SK-N-SH (cell line): ENCODE measurements at regions not wholly inside any gene's neighbourhood (a gene's known extent, or its start where the extent isn't known, plus 50 kb on each side); places are given as distances from the start of the nearest gene placed in this dataset.

Experiments
- CTCF ChIA-PET: fragments of 300-600, 350-600 bp; formaldehyde crosslinking; extraction: SDS; loops from one replicate; lab custom pipeline; 2021; lab: Yijun Ruan, JAX
- POLR2A ChIA-PET: fragments of 350-600 bp; sonication (Branson Sonifier 250); formaldehyde crosslinking; extraction: SDS; loops from one replicate; lab custom pipeline; 2020; ENCODE audit warnings: antibody characterized with exemption, inconsistent platforms; lab: Yijun Ruan, JAX
- DNase-seq: peaks from one replicate; pipeline ENCODE4 v3.0.0; 2012
- H2AFZ ChIP-seq: fragments of 200-600 bp; sonication (generic); 2 replicates; pipeline ENCODE4 v1.8.1; 2016; ENCODE audit warnings: antibody characterized with exemption, mild to moderate bottlenecking, low read depth
- H3F3A ChIP-seq: fragments of 200-600 bp; sonication (generic); replicated peaks from 2 replicates; pipeline ENCODE3; 2016; ENCODE audit warnings: antibody characterized with exemption, mild to moderate bottlenecking; ENCODE audit not compliant: insufficient read depth
- H3K27ac ChIP-seq, 2 experiments: fragments of 200-500 bp in 1 of 2; fragments of 200-600 bp in 1 of 2; sonication (Bioruptor generic) in 1 of 2; sonication (generic), shearing (Covaris generic) in 1 of 2; 2 replicates each; pipeline versions ENCODE4 v1.5.1 to v1.6.1; 2014 to 2016; ENCODE audit warnings: low read depth in 2 of 2, inconsistent platforms in 1 of 2, low read length in 1 of 2, mild to moderate bottlenecking in 1 of 2, mixed read lengths in 1 of 2
- H3K27me3 ChIP-seq: fragments of 200-600 bp; sonication (generic), shearing (Covaris generic); 2 replicates; pipeline ENCODE4 v1.6.1; 2016; ENCODE audit warnings: mixed run types; ENCODE audit not compliant: insufficient read depth
- H3K36me3 ChIP-seq, 2 experiments: fragments of 200-500 bp in 1 of 2; fragments of 200-600 bp in 1 of 2; sonication (Bioruptor generic) in 1 of 2; sonication (generic) in 1 of 2; replicated peaks in 1 of 2; 2 replicates each; pipeline versions ENCODE3 to v1.5.1; 2014 to 2016; ENCODE audit warnings: low read length in 1 of 2, mild to moderate bottlenecking in 1 of 2; ENCODE audit not compliant: insufficient read depth in 2 of 2, control insufficient read depth in 1 of 2
- H3K4me1 ChIP-seq, 2 experiments: fragments of 200-500 bp in 1 of 2; fragments of 200-600 bp in 1 of 2; sonication (Bioruptor generic) in 1 of 2; sonication (generic), shearing (Covaris generic) in 1 of 2; 2 replicates each; pipeline versions ENCODE4 v1.5.1 to v1.6.1; 2014 to 2016; ENCODE audit warnings: low read depth in 1 of 2, low read length in 1 of 2, mixed run types in 1 of 2; ENCODE audit not compliant: insufficient read depth in 2 of 2, control insufficient read depth in 1 of 2
- H3K4me2 ChIP-seq: fragments of 200-600 bp; sonication (generic), shearing (Covaris generic); 2 replicates; pipeline ENCODE4 v1.6.1; 2017; ENCODE audit warnings: mixed run types
- H3K4me3 ChIP-seq, 2 experiments: fragments of 200-500 bp in 1 of 2; fragments of 200-600 bp in 1 of 2; sonication (Bioruptor generic) in 1 of 2; sonication (generic), shearing (Covaris generic) in 1 of 2; 2 replicates each; pipeline versions ENCODE4 v1.5.1 to v1.8.1; 2014 to 2016; ENCODE audit warnings: low read depth in 2 of 2, inconsistent platforms in 1 of 2, low read length in 1 of 2, mild to moderate bottlenecking in 1 of 2, mixed read lengths in 1 of 2, moderate library complexity in 1 of 2
- H3K79me2 ChIP-seq: fragments of 200-600 bp; sonication (generic); 2 replicates; pipeline ENCODE4 v1.8.1; 2017; ENCODE audit warnings: mild to moderate bottlenecking; ENCODE audit not compliant: insufficient read depth
- H3K9ac ChIP-seq: fragments of 200-600 bp; sonication (generic); 2 replicates; pipeline ENCODE4 v1.6.1; 2017; ENCODE audit warnings: mixed run types
- H3K9me2 ChIP-seq: fragments of 200-600 bp; sonication (generic); 2 replicates; pipeline ENCODE4 v1.6.1; 2017; ENCODE audit warnings: mixed run types
- H3K9me3 ChIP-seq: fragments of 200-600 bp; sonication (generic); 2 replicates; pipeline ENCODE4 v1.6.1; 2017; ENCODE audit warnings: mixed run types, mild to moderate bottlenecking, moderate library complexity
- H4K20me1 ChIP-seq: fragments of 200-600 bp; sonication (generic); 2 replicates; pipeline ENCODE4 v1.6.1; 2017; ENCODE audit warnings: mild to moderate bottlenecking, mixed run types; ENCODE audit not compliant: insufficient read depth
- CHD2 ChIP-seq: fragments of 150-350 bp; IDR thresholded peaks from 2 replicates; pipeline ENCODE4 v1.6.1; 2018; ENCODE audit warnings: low read length; ENCODE audit not compliant: partially characterized antibody
- CTCF ChIP-seq: fragments of 200-600 bp; sonication (generic); IDR thresholded peaks from 2 replicates; pipeline ENCODE4 v1.6.1; 2017; ENCODE audit warnings: antibody characterized with exemption, mild to moderate bottlenecking, moderate library complexity
- ELF1 ChIP-seq: IDR thresholded peaks from 2 replicates; pipeline ENCODE4 v1.4.0; 2012
- EP300 ChIP-seq, 2 experiments: IDR thresholded peaks; 2 replicates each; pipeline versions ENCODE4 v1.4.0 to v1.6.1; 2012; ENCODE audit warnings: borderline replicate concordance in 1 of 2, low read depth in 1 of 2, low read length in 1 of 2
- FOSL2 ChIP-seq: IDR thresholded peaks from 2 replicates; pipeline ENCODE4 v1.4.0; 2012; ENCODE audit warnings: low read depth, mild to moderate bottlenecking, moderate library complexity, borderline replicate concordance
- FOXJ3 ChIP-seq: sonication (generic); formaldehyde crosslinking; IDR thresholded peaks from 2 replicates; pipeline ENCODE4 v1.5.1; 2020; ENCODE audit warnings: mild to moderate bottlenecking, missing genetic modification reagents
- FOXM1 ChIP-seq: IDR thresholded peaks from 2 replicates; pipeline ENCODE4 v1.4.0; 2012; ENCODE audit warnings: low read depth, mild to moderate bottlenecking
- GATA2 ChIP-seq: sonication (generic); formaldehyde crosslinking; IDR thresholded peaks from 2 replicates; pipeline ENCODE4 v1.5.0; 2020; ENCODE audit warnings: mild to moderate bottlenecking, missing genetic modification reagents
- MXI1 ChIP-seq: IDR thresholded peaks from 2 replicates; pipeline ENCODE4 v1.6.1; 2012; ENCODE audit warnings: mild to moderate bottlenecking, low read depth, low read length, improper control_type of control experiment
- NFIC ChIP-seq: IDR thresholded peaks from 2 replicates; pipeline ENCODE4 v1.4.0; 2012; ENCODE audit warnings: borderline replicate concordance
- NRF1 ChIP-seq: IDR thresholded peaks from 2 replicates; pipeline ENCODE4 v1.6.1; 2012; ENCODE audit warnings: low read depth, mild to moderate bottlenecking, low read length
- POLR2AphosphoS5 ChIP-seq: IDR thresholded peaks from 2 replicates; pipeline ENCODE4 v1.6.1; 2012; ENCODE audit warnings: low read depth, low read length
- RCOR1 ChIP-seq: fragments of 150-350 bp; IDR thresholded peaks from 2 replicates; pipeline ENCODE4 v1.6.1; 2017; ENCODE audit warnings: antibody characterized with exemption, low read length
- RFX5 ChIP-seq: IDR thresholded peaks from 2 replicates; pipeline ENCODE4 v1.6.1; 2012; ENCODE audit warnings: mild to moderate bottlenecking, improper control_type of control experiment, low read length
- TAF1 ChIP-seq: IDR thresholded peaks from 2 replicates; pipeline ENCODE4 v1.6.1; 2012; ENCODE audit warnings: low read depth, mild to moderate bottlenecking, low read length, moderate library complexity, borderline replicate concordance
- TEAD4 ChIP-seq: IDR thresholded peaks from 2 replicates; pipeline ENCODE4 v1.4.0; 2012; ENCODE audit warnings: mild to moderate bottlenecking, borderline replicate concordance; ENCODE audit not compliant: insufficient read depth
- ZBTB33 ChIP-seq: IDR thresholded peaks from 2 replicates; pipeline ENCODE4 v1.4.0; 2012; ENCODE audit warnings: low read depth, borderline replicate concordance
- WGBS: methylation state at CpG from one replicate; pipeline ENCODE4 v1.1.6; 2017; ENCODE audit warnings: low lambda C conversion rate; 5-methylcytosine and 5-hydroxymethylcytosine counted together
- TF ChIP-seq, protein P1 (sequence below): IDR thresholded peaks from 2 replicates; pipeline ENCODE4 v1.4.0; 2012; ENCODE audit warnings: low read depth, borderline replicate concordance

DNA sequence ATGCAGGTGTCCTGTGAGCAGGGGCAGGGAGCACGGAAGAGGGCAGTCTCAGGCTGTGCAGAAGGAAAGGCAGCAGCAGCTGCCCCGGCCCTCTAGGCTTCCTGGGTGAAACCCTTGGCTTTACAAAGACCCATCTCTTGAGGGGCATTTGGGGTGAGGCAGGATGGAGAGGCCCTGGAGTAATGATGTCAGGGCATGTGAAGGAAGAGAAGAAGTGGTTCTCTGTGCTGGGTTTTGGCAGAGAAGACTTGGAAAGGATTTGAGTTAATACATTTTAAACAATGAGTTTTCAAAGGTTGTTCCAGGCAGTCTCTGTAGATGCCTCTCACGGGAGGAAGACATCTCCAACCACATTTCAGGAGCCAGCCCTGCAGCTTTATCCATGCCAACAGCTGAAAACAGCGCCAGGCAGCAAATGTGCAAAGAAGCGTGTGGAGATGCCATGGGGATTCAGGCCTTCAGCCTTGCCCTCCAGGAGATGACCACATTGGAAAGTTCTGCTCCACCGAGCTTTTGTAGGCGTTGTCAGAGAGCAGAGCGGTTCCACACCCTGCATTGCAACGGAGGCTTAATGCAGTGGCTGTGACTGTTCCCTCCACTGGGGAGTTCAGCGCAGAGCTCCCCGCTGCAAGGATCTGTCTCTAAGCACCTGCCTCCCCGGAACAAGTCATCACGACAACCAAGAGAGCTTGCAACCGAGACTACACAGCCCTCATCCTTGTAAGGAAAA lies 322.8 kb downstream of the UQCRFS1 start:
- H4K20me1 ChIP-seq: no peaks in the 10 kb centered on the region
- H3K4me1 ChIP-seq: no peaks in the 10 kb centered on the region
- ChIA-PET POLR2A (no interaction called here), CTCF (interaction anchor here (3.8 kb wide), 1 partner anchor 11 kb away, joined by 20 read pairs; no protein-coding TSS in a partner anchor)
- peaks cover 33% of the 10 kb centered on the region; the same call in 1 of the 2 replicates for H3K27me3 ChIP-seq
- no peaks in the 10 kb centered on the region for H3K36me3 ChIP-seq
- TF ChIP-seq GATA2 (CRISPR knock-in tag) (no peak), POLR2AphosphoS5 (no peak), FOXJ3 (CRISPR knock-in tag) (no peak), CTCF (no peak), MXI1 (no peak), CHD2 (no peak), TEAD4 (no peak), EP300 (IDR thresholded peaks at IDR 0.05; ENCODE audit: borderline replicate concordance in 1 of 2, low read depth in 1 of 2, low read length in 1 of 2) (no peak), FOSL2 (no peak), ELF1 (no peak), NRF1 (no peak), TAF1 (no peak)
- TF ChIP-seq, protein P1, sequence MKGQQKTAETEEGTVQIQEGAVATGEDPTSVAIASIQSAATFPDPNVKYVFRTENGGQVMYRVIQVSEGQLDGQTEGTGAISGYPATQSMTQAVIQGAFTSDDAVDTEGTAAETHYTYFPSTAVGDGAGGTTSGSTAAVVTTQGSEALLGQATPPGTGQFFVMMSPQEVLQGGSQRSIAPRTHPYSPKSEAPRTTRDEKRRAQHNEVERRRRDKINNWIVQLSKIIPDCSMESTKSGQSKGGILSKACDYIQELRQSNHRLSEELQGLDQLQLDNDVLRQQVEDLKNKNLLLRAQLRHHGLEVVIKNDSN: no peak
- H3K9me2 ChIP-seq: no peaks in the 10 kb centered on the region
- no peak overlapping the region for H3K4me2 ChIP-seq
- H3F3A ChIP-seq: no peaks in the 10 kb centered on the region
- no peak for DNase-seq
- H3K79me2 ChIP-seq: no peaks in the 10 kb centered on the region
- H3K9me3 ChIP-seq: no peaks in the 10 kb centered on the region
- no peak overlapping the region for H3K9ac ChIP-seq
- H2AFZ ChIP-seq: no peak overlapping the region
- H3K27ac ChIP-seq: no peak overlapping the region
- WGBS: 14% methylated on average over 14 of the region's 14 CpGs
- H3K4me3 ChIP-seq: no peak overlapping the region

- H3K9me3 ChIP-seq: no peaks in the 10 kb centered on the region
- no peak for DNase-seq
- H3K27me3 ChIP-seq: peaks cover 33% of the 10 kb centered on the region; the same call in 1 of the 2 replicates
- ChIA-PET CTCF (interaction anchor here (0.9 to 3.8 kb wide), 3 partner anchors 9 to 10 kb away, joined by 3 to 20 read pairs (median 3); no protein-coding TSS in a partner anchor), POLR2A (no interaction called here)
- no peaks in the 10 kb centered on the region for H3K79me2 ChIP-seq
- H4K20me1 ChIP-seq: no peaks in the 10 kb centered on the region
- H3K9ac ChIP-seq: no peak overlapping the region
- WGBS: 12% methylated on average over 8 of the region's 14 CpGs
- H3K27ac ChIP-seq: no peak overlapping the region
- H3K9me2 ChIP-seq: no peaks in the 10 kb centered on the region
- H3F3A ChIP-seq: no peaks in the 10 kb centered on the region
- H2AFZ ChIP-seq: no peak overlapping the region
- H3K36me3 ChIP-seq: no peaks in the 10 kb centered on the region
- H3K4me2 ChIP-seq: no peak overlapping the region
- H3K4me3 ChIP-seq: no peak overlapping the region
- no peaks in the 10 kb centered on the region for H3K4me1 ChIP-seq
- TF ChIP-seq CTCF: no peak
- TF ChIP-seq ZBTB33: no peak
- TF ChIP-seq FOXM1: no peak
- TF ChIP-seq CHD2: no peak
- TF ChIP-seq RCOR1: no peak
- no peak for TF ChIP-seq NFIC
- no peak for TF ChIP-seq RFX5
- TF ChIP-seq FOSL2: no peak
- no peak for TF ChIP-seq NRF1
Observed at GRCh38 chr19:28887920-28888618, 324.9 kb downstream of the UQCRFS1 start.
